ENCODE measurements at regions not wholly inside any gene's neighbourhood (a gene's known extent, or its start where the extent isn't known, plus 50 kb on each side); places are given as distances from the start of the nearest gene placed in this dataset.
A peak's percentile ranks its signal among the peaks of the same experiment; 100 is the strongest.

DNA sequence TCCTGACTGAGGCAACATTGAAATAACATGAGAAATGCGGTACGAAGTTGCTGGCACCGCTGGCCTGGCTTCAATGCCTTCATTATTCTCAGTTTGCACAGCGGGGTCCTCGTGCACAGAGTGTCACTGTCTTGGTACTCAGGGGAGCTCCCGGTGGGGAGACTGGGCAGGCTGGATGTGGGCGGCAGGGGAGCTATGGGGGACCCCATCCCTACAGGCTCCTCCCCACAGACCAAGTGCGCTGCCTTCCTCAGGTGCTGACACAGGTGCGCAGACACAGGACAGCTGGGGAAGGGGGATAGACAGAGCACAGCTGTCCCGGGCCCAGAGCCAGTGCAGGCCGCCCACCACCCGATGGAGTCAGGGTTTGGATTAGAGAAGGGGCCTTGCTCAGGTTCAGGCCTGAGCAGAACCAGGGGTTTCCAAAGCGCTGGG lies 270.1 kb downstream of the ADGRD1 start:
- H3K4me1 ChIP-seq (replicated peaks in 1 of 2; ENCODE audit: control insufficient read depth in 2 of 2, insufficient read depth in 2 of 2, low read length in 2 of 2) = peaks cover 13 to 57% of the 10 kb centered on the region in 2 experiments; a peak in 4 of 5 replicates
- POLR2A ChIA-PET = interaction anchor here (0.7 kb wide), 1 partner anchor 88 kb away, joined by 3 read pairs; no protein-coding TSS in a partner anchor
- TF ChIP-seq, protein P1, sequence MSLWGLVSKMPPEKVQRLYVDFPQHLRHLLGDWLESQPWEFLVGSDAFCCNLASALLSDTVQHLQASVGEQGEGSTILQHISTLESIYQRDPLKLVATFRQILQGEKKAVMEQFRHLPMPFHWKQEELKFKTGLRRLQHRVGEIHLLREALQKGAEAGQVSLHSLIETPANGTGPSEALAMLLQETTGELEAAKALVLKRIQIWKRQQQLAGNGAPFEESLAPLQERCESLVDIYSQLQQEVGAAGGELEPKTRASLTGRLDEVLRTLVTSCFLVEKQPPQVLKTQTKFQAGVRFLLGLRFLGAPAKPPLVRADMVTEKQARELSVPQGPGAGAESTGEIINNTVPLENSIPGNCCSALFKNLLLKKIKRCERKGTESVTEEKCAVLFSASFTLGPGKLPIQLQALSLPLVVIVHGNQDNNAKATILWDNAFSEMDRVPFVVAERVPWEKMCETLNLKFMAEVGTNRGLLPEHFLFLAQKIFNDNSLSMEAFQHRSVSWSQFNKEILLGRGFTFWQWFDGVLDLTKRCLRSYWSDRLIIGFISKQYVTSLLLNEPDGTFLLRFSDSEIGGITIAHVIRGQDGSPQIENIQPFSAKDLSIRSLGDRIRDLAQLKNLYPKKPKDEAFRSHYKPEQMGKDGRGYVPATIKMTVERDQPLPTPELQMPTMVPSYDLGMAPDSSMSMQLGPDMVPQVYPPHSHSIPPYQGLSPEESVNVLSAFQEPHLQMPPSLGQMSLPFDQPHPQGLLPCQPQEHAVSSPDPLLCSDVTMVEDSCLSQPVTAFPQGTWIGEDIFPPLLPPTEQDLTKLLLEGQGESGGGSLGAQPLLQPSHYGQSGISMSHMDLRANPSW (CRISPR knock-in tag; IDR thresholded peaks at IDR 0.05) = no peak
- TF ChIP-seq ESRRA (IDR thresholded peaks at IDR 0.05; ENCODE audit: borderline replicate concordance, low read depth) (no peak), TBL1XR1 (IDR thresholded peaks at IDR 0.05; ENCODE audit: low read length in 2 of 2) (no peak), RAD51 (IDR thresholded peaks at IDR 0.05; ENCODE audit: borderline replicate concordance, low read depth) (no peak), CBX2 (IDR thresholded peaks at IDR 0.05; ENCODE audit: insufficient read depth, low read length, poor library complexity, severe bottlenecking) (no peak), FOXM1 (IDR thresholded peaks at IDR 0.05; ENCODE audit: low read depth) (no peak), FOXM1 (CRISPR knock-in tag; IDR thresholded peaks at IDR 0.05; ENCODE audit: low read depth) (no peak), KAT8 (IDR thresholded peaks at IDR 0.05; ENCODE audit: low read depth) (no peak), ARID2 (IDR thresholded peaks at IDR 0.05) (no peak), STAT5B (CRISPR knock-in tag; IDR thresholded peaks at IDR 0.05) (no peak)
- TF ChIP-seq, protein P2, sequence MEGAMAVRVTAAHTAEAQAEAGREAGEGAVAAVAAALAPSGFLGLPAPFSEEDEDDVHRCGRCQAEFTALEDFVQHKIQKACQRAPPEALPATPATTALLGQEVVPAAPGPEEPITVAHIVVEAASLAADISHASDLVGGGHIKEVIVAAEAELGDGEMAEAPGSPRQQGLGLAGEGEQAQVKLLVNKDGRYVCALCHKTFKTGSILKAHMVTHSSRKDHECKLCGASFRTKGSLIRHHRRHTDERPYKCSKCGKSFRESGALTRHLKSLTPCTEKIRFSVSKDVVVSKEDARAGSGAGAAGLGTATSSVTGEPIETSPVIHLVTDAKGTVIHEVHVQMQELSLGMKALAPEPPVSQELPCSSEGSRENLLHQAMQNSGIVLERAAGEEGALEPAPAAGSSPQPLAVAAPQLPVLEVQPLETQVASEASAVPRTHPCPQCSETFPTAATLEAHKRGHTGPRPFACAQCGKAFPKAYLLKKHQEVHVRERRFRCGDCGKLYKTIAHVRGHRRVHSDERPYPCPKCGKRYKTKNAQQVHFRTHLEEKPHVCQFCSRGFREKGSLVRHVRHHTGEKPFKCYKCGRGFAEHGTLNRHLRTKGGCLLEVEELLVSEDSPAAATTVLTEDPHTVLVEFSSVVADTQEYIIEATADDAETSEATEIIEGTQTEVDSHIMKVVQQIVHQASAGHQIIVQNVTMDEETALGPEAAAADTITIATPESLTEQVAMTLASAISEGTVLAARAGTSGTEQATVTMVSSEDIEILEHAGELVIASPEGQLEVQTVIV (CRISPR knock-in tag; IDR thresholded peaks at IDR 0.05; ENCODE audit: borderline replicate concordance) = no peak
- TF ChIP-seq, protein P3, sequence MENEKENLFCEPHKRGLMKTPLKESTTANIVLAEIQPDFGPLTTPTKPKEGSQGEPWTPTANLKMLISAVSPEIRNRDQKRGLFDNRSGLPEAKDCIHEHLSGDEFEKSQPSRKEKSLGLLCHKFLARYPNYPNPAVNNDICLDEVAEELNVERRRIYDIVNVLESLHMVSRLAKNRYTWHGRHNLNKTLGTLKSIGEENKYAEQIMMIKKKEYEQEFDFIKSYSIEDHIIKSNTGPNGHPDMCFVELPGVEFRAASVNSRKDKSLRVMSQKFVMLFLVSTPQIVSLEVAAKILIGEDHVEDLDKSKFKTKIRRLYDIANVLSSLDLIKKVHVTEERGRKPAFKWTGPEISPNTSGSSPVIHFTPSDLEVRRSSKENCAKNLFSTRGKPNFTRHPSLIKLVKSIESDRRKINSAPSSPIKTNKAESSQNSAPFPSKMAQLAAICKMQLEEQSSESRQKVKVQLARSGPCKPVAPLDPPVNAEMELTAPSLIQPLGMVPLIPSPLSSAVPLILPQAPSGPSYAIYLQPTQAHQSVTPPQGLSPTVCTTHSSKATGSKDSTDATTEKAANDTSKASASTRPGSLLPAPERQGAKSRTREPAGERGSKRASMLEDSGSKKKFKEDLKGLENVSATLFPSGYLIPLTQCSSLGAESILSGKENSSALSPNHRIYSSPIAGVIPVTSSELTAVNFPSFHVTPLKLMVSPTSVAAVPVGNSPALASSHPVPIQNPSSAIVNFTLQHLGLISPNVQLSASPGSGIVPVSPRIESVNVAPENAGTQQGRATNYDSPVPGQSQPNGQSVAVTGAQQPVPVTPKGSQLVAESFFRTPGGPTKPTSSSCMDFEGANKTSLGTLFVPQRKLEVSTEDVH (IDR thresholded peaks at IDR 0.05; ENCODE audit: low read depth, partially characterized antibody) = no peak
- TF ChIP-seq, protein P4, sequence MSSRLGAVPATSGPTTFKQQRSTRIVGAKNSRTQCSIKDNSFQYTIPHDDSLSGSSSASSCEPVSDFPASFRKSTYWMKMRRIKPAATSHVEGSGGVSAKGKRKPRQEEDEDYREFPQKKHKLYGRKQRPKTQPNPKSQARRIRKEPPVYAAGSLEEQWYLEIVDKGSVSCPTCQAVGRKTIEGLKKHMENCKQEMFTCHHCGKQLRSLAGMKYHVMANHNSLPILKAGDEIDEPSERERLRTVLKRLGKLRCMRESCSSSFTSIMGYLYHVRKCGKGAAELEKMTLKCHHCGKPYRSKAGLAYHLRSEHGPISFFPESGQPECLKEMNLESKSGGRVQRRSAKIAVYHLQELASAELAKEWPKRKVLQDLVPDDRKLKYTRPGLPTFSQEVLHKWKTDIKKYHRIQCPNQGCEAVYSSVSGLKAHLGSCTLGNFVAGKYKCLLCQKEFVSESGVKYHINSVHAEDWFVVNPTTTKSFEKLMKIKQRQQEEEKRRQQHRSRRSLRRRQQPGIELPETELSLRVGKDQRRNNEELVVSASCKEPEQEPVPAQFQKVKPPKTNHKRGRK (tag; IDR thresholded peaks at IDR 0.05) = no peak

More for the DNA sequence above, 270.1 kb downstream of the ADGRD1 start:
- no peaks in the 10 kb centered on the region for H3K36me3 ChIP-seq (ENCODE audit: control insufficient read depth, insufficient read depth, low read length)
- peaks cover 6% of the 10 kb centered on the region for H3K9me3 ChIP-seq (replicated peaks; ENCODE audit: control insufficient read depth, insufficient read depth, low read depth, low read length)
- no peaks in the 10 kb centered on the region for H3K27me3 ChIP-seq (ENCODE audit: control insufficient read depth in 2 of 2, insufficient read depth in 2 of 2, low read length in 2 of 2)
- no peaks in the 10 kb centered on the region; the same call in 1 of the 2 replicates for H4K20me1 ChIP-seq (replicated peaks; ENCODE audit: control insufficient read depth, insufficient read depth, low read length)
- no peak overlapping the region for H3K4me3 ChIP-seq
- in situ Hi-C loops (cut with MboI) = no loop called here
- peak overlapping the region in 1 of 2 experiments; percentile 52; a peak in 1 of 4 replicates for H3K9ac ChIP-seq (ENCODE audit: insufficient read depth in 1 of 2, low read depth in 2 of 2, low read length in 2 of 2)
- no peak for ATAC-seq
- H3K4me2 ChIP-seq (ENCODE audit: insufficient read depth, low read length) = no peak overlapping the region
- intact Hi-C loops (cut with micrococcal nuclease) = no loop called here
- H3K27ac ChIP-seq (ENCODE audit: extremely low read depth, low read depth, low read length) = no peak overlapping the region
- FAIRE-seq = no peak
- peak overlapping the region; percentile 35; the same call in 1 of the 2 replicates for H2AFZ ChIP-seq (ENCODE audit: low read depth, low read length)
- DNase-seq (ENCODE audit: extremely low read depth in 1 of 4, low spot score in 3 of 4) = no peak
- 81% methylated on average over 9 of the region's 13 CpGs for WGBS (ENCODE audit: insufficient coverage, low coverage, missing lambda C conversion rate)
- CTCF ChIA-PET (ENCODE audit: low intra/inter-chr PET ratio) = no interaction called here
- BruUV-seq (replicated peaks) = no TSS peak
- no peaks in the 10 kb centered on the region for H3K9me1 ChIP-seq (ENCODE audit: control insufficient read depth, insufficient read depth, low read length)
- H3K79me2 ChIP-seq (ENCODE audit: control insufficient read depth, insufficient read depth, low read length) = no peaks in the 10 kb centered on the region
